ENCODE measurements at regions not wholly inside any gene's neighbourhood (a gene's known extent, or its start where the extent isn't known, plus 50 kb on each side); places are given as distances from the start of the nearest gene placed in this dataset.
A peak's percentile ranks its signal among the peaks of the same experiment; 100 is the strongest.

- H3K79me2 ChIP-seq (ENCODE audit: insufficient read depth, low read depth, low read length): no peaks in the 10 kb centered on the region
- intact Hi-C loops (cut with micrococcal nuclease; ENCODE audit: unreplicated experiment): no loop called here
These were observed 139.3 kb upstream of the DOK6 start for GRCh38 chr18:69261406-69261805.

GRCh38 chr18:69265656-69266055 is 135.0 kb upstream of the DOK6 start:
- H3K79me2 ChIP-seq (ENCODE audit: insufficient read depth, low read depth, low read length): no peaks in the 10 kb centered on the region
- H3K9me2 ChIP-seq (ENCODE audit: insufficient read depth, low read length): no peaks in the 10 kb centered on the region
- intact Hi-C loops (cut with micrococcal nuclease; ENCODE audit: unreplicated experiment): no loop called here
- ChIA-PET POLR2A (no interaction called here), CTCF (ENCODE audit: unreplicated experiment) (no interaction called here)
- no peaks in the 10 kb centered on the region for H3K36me3 ChIP-seq (ENCODE audit: insufficient read depth, low read length)
- BruUV-seq (replicated peaks): no TSS peak
- no peaks in the 10 kb centered on the region for H3K4me1 ChIP-seq (ENCODE audit: insufficient read depth, low read length, poor library complexity, severe bottlenecking)
- no peak overlapping the region for H3K4me2 ChIP-seq (ENCODE audit: low read length)
- H3K27ac ChIP-seq (ENCODE audit: low read depth, low read length, poor library complexity, severe bottlenecking): no peak overlapping the region
- no peak overlapping the region for H3K4me3 ChIP-seq (ENCODE audit: low read depth, low read length, poor library complexity, severe bottlenecking)
- H4K20me1 ChIP-seq (ENCODE audit: insufficient read depth, low read length): no peaks in the 10 kb centered on the region
- TF ChIP-seq EZH2phosphoT487 (IDR thresholded peaks at IDR 0.05; ENCODE audit: borderline replicate concordance, low read depth, low read length): no peak
- no peak for TF ChIP-seq CTCF (conservative IDR thresholded peaks at IDR 0.05; ENCODE audit: low read length)
- no peak for DNase-seq (ENCODE audit: low spot score)
- no peak overlapping the region for H2AFZ ChIP-seq (ENCODE audit: low read length)
- no peaks in the 10 kb centered on the region for H3K9me3 ChIP-seq (ENCODE audit: low read length)

More at GRCh38 chr18:69261406-69261805, 139.3 kb upstream of the DOK6 start:
- no peak for DNase-seq (ENCODE audit: low spot score)
- Histone ChIP-seq H3K9me3 (ENCODE audit: low read length) (no peaks in the 10 kb centered on the region), H3K4me1 (ENCODE audit: insufficient read depth, low read length, poor library complexity, severe bottlenecking) (no peaks in the 10 kb centered on the region), H3K4me3 (ENCODE audit: low read depth, low read length, poor library complexity, severe bottlenecking) (no peak overlapping the region), H3K4me2 (ENCODE audit: low read length) (no peak overlapping the region), H4K20me1 (ENCODE audit: insufficient read depth, low read length) (no peaks in the 10 kb centered on the region), H2AFZ (ENCODE audit: low read length) (no peak overlapping the region), H3K36me3 (ENCODE audit: insufficient read depth, low read length) (no peaks in the 10 kb centered on the region), H3K9me2 (ENCODE audit: insufficient read depth, low read length) (no peaks in the 10 kb centered on the region), H3K27ac (ENCODE audit: low read depth, low read length, poor library complexity, severe bottlenecking) (no peak overlapping the region)
- no TSS peak for BruUV-seq (replicated peaks)
- ChIA-PET POLR2A (no interaction called here), CTCF (ENCODE audit: unreplicated experiment) (no interaction called here)
- TF ChIP-seq EZH2phosphoT487 (IDR thresholded peaks at IDR 0.05; ENCODE audit: borderline replicate concordance, low read depth, low read length) (no peak), CTCF (conservative IDR thresholded peaks at IDR 0.05; ENCODE audit: low read length) (no peak)

GRCh38 chr18:69267895-69268294 is 132.8 kb upstream of the DOK6 start:
- Histone ChIP-seq H3K79me2 (ENCODE audit: insufficient read depth, low read depth, low read length) (no peaks in the 10 kb centered on the region), H3K27ac (ENCODE audit: low read depth, low read length, poor library complexity, severe bottlenecking) (no peak overlapping the region), H3K36me3 (ENCODE audit: insufficient read depth, low read length) (no peaks in the 10 kb centered on the region), H3K4me2 (ENCODE audit: low read length) (no peak overlapping the region), H3K9me3 (ENCODE audit: low read length) (no peaks in the 10 kb centered on the region), H3K4me3 (ENCODE audit: low read depth, low read length, poor library complexity, severe bottlenecking) (no peak overlapping the region), H2AFZ (ENCODE audit: low read length) (no peak overlapping the region), H3K9me2 (ENCODE audit: insufficient read depth, low read length) (no peaks in the 10 kb centered on the region), H4K20me1 (ENCODE audit: insufficient read depth, low read length) (no peaks in the 10 kb centered on the region), H3K4me1 (ENCODE audit: insufficient read depth, low read length, poor library complexity, severe bottlenecking) (no peaks in the 10 kb centered on the region)
- ChIA-PET CTCF (ENCODE audit: unreplicated experiment) (no interaction called here), POLR2A (no interaction called here)
- intact Hi-C loops (cut with micrococcal nuclease; ENCODE audit: unreplicated experiment): no loop called here
- TF ChIP-seq CTCF (conservative IDR thresholded peaks at IDR 0.05; ENCODE audit: low read length) (no peak), EZH2phosphoT487 (IDR thresholded peaks at IDR 0.05; ENCODE audit: borderline replicate concordance, low read depth, low read length) (no peak)
- no TSS peak for BruUV-seq (replicated peaks)
- peak; percentile 2 for DNase-seq (ENCODE audit: low spot score)
